ENCODE measurements at regions not wholly inside any gene's neighbourhood (a gene's known extent, or its start where the extent isn't known, plus 50 kb on each side); places are given as distances from the start of the nearest gene placed in this dataset.

- no peak for TF ChIP-seq EP300 (IDR thresholded peaks at IDR 0.05; ENCODE audit: borderline replicate concordance in 1 of 2, control insufficient read depth in 1 of 2, low read depth in 2 of 2, low read length in 2 of 2)
- TF ChIP-seq POLR2A (IDR thresholded peaks at IDR 0.05; ENCODE audit: low read depth, low read length) = no peak
- no peak for TF ChIP-seq EZH2 (IDR thresholded peaks at IDR 0.05; ENCODE audit: borderline replicate concordance, control insufficient read depth, low read depth, low read length)
- TF ChIP-seq NFIC (IDR thresholded peaks at IDR 0.05; ENCODE audit: low read depth, low read length) = no peak
- no peak for TF ChIP-seq CTCF (IDR thresholded peaks at IDR 0.05 in 2 of 3, conservative IDR thresholded peaks at IDR 0.05 in 1 of 3; ENCODE audit: control insufficient read depth in 2 of 3, extremely low read depth in 1 of 3, insufficient read depth in 1 of 3, low read depth in 3 of 3, low read length in 3 of 3)
- no peak for TF ChIP-seq SIN3A (IDR thresholded peaks at IDR 0.05; ENCODE audit: low read depth, low read length)
- TF ChIP-seq FOXM1 (IDR thresholded peaks at IDR 0.05; ENCODE audit: low read depth, low read length) = no peak
- TF ChIP-seq ZZZ3 (IDR thresholded peaks at IDR 0.05; ENCODE audit: control insufficient read depth, insufficient read length, low read depth) = no peak
- no peak for TF ChIP-seq CEBPB (IDR thresholded peaks at IDR 0.05; ENCODE audit: borderline replicate concordance in 1 of 2, low read depth in 2 of 2, low read length in 2 of 2)
- TF ChIP-seq PBX3 (IDR thresholded peaks at IDR 0.05; ENCODE audit: insufficient replicate concordance, low read depth, low read length) = no peak
- TF ChIP-seq SMAD1 (IDR thresholded peaks at IDR 0.05; ENCODE audit: low read depth, partially characterized antibody) = no peak
- TF ChIP-seq JUND (IDR thresholded peaks at IDR 0.05; ENCODE audit: low read depth, low read length) = no peak
- TF ChIP-seq CHD1 (IDR thresholded peaks at IDR 0.05; ENCODE audit: low read depth, low read length) = no peak
- no peak for TF ChIP-seq RB1 (IDR thresholded peaks at IDR 0.05; ENCODE audit: borderline replicate concordance)
Observed at GRCh38 chr1:93815366-93816110, 63.5 kb downstream of the DNTTIP2 start.

Data from GM12878 (cell line).